Panc1 (cell line): ENCODE measurements at regions not wholly inside any gene's neighbourhood (a gene's known extent, or its start where the extent isn't known, plus 50 kb on each side); places are given as distances from the start of the nearest gene placed in this dataset.

Experiments
- ATAC-seq: fragments of 200-7000 bp; cut with Tn5 transposase; 2 replicates; pipeline ENCODE4 v1.9.1; 2020; ENCODE audit warnings: mild to moderate bottlenecking, moderate library complexity
- BruUV-seq: library from RNA; stranded (reverse); fragments of 400-500 nt; replicated peaks from 2 replicates; lab custom pipeline; 2021; lab: Mats Ljungman, UMichigan
- CTCF ChIA-PET: fragments of 300-600 bp; sonication (Branson Sonifier 250); formaldehyde crosslinking; loops from one replicate; lab custom pipeline; 2022; ENCODE audit warnings: antibody characterized with exemption; lab: Charles Lee
- POLR2A ChIA-PET: fragments of 300-600 bp; sonication (Branson Sonifier 250); formaldehyde crosslinking; loops from one replicate; lab custom pipeline; 2022; ENCODE audit warnings: antibody characterized with exemption; lab: Charles Lee
- DNase-seq: peaks from one replicate; pipeline ENCODE4 v3.0.0-alpha.2; 2010; ENCODE audit warnings: low read depth, low spot score
- H3K27ac ChIP-seq: 2 replicates; pipeline ENCODE4 v1.5.1; 2011; ENCODE audit warnings: mild to moderate bottlenecking, low read length, inconsistent platforms
- H3K27me3 ChIP-seq: fragments of 200-500 bp; sonication (Bioruptor generic); 2 replicates; pipeline ENCODE4 v1.6.0; 2014; ENCODE audit warnings: low read length, inconsistent platforms; ENCODE audit not compliant: control insufficient read depth, insufficient read depth
- H3K36me3 ChIP-seq: fragments of 200-500 bp; sonication (Bioruptor generic); 2 replicates; pipeline ENCODE4 v1.5.1; 2014; ENCODE audit warnings: inconsistent platforms, mild to moderate bottlenecking, low read length, moderate library complexity; ENCODE audit not compliant: control insufficient read depth, insufficient read depth
- H3K4me1 ChIP-seq: 2 replicates; pipeline ENCODE4 v1.5.1; 2011; ENCODE audit warnings: inconsistent platforms, mild to moderate bottlenecking, low read length, moderate library complexity; ENCODE audit not compliant: control insufficient read depth, insufficient read depth
- H3K4me3 ChIP-seq, 2 experiments: 2 replicates each; pipeline ENCODE4 v1.5.1; 2011 to 2012; ENCODE audit warnings: low read depth in 2 of 2, low read length in 2 of 2, mild to moderate bottlenecking in 2 of 2, inconsistent platforms in 1 of 2, moderate library complexity in 1 of 2
- H3K9me3 ChIP-seq: fragments of 200-500 bp; sonication (Bioruptor generic); 2 replicates; pipeline ENCODE4 v1.5.1; 2014; ENCODE audit warnings: low read depth, mild to moderate bottlenecking, inconsistent platforms, low read length, moderate library complexity; ENCODE audit not compliant: control insufficient read depth, insufficient read depth
- CTCF ChIP-seq: fragments of 450-650 bp; IDR thresholded peaks from 2 replicates; pipeline ENCODE4 v1.5.1; 2017; ENCODE audit warnings: mild to moderate bottlenecking
- POLR2AphosphoS5 ChIP-seq: IDR thresholded peaks from 2 replicates; pipeline ENCODE4 v1.6.1; 2012; ENCODE audit warnings: mild to moderate bottlenecking, low read depth, low read length, moderate library complexity
- REST ChIP-seq, 2 experiments: IDR thresholded peaks; 2 replicates each; pipeline ENCODE4 v1.6.1; 2011 to 2012; ENCODE audit warnings: low read depth in 2 of 2, control low read depth in 1 of 2, low read length in 1 of 2, mild to moderate bottlenecking in 1 of 2, moderate library complexity in 1 of 2; ENCODE audit not compliant: insufficient read depth in 1 of 2
- SIN3A ChIP-seq: IDR thresholded peaks from 2 replicates; pipeline ENCODE4 v1.6.1; 2012; ENCODE audit warnings: low read depth, mild to moderate bottlenecking, low read length, moderate library complexity, borderline replicate concordance; ENCODE audit not compliant: insufficient read depth
- TCF7L2 ChIP-seq: IDR thresholded peaks from 2 replicates; pipeline ENCODE4 v1.6.1; 2011; ENCODE audit warnings: mild to moderate bottlenecking, low read depth, low read length, inconsistent platforms
- in situ Hi-C: cut with HindIII; loops from 2 replicates; pipeline ENCODE4 v1.10.0; 2016; ENCODE audit warnings: low sequenced_read_pairs, low pct_unique_long_range_greater_than_20kb
- intact Hi-C: fragments of 100-400 bp; cut with micrococcal nuclease; formaldehyde crosslinking; loops from one replicate; pipeline ENCODE4 v1.10.0; 2022; ENCODE audit not compliant: unreplicated experiment

DNA sequence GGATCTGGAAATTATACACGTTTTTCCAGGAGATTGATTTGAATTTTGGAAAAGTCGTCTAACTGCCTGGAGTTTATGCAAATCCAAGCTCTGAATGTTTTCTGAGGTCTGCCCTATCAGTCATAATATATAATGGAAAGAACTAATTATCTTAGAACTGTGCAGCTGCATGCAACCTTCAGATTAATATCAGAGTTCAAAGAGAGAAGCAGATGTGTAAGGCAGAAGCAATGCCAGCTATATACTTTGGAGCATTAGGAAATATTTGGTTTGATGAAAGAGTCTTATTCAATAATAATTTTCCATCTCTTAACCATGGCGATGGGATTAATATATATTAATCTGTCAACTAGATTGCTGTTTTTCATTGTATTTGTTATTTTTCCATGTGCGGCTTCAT, 500.9 kb downstream of the NEBL start:
- Histone ChIP-seq H3K9me3 (no peaks in the 10 kb centered on the region), H3K36me3 (no peaks in the 10 kb centered on the region), H3K27me3 (no peaks in the 10 kb centered on the region), H3K27ac (no peak overlapping the region), H3K4me3 (no peak overlapping the region), H3K4me1 (no peaks in the 10 kb centered on the region)
- in situ Hi-C loops: no loop called here
- intact Hi-C loops: no loop called here
- no peak for TF ChIP-seq CTCF
- ATAC-seq (no peak), DNase-seq (no peak)
- ChIA-PET POLR2A (no interaction called here), CTCF (no interaction called here)
- BruUV-seq: no TSS peak

GRCh38 chr10:20391629-20392028, 505.5 kb downstream of the NEBL start:
- no peak overlapping the region for H3K4me3 ChIP-seq
- H3K36me3 ChIP-seq: no peaks in the 10 kb centered on the region
- ATAC-seq: no peak
- intact Hi-C loops (no loop called here), in situ Hi-C loops (no loop called here)
- no TSS peak for BruUV-seq
- H3K4me1 ChIP-seq: no peaks in the 10 kb centered on the region
- ChIA-PET POLR2A (no interaction called here), CTCF (no interaction called here)
- H3K27ac ChIP-seq: no peak overlapping the region
- H3K9me3 ChIP-seq: no peaks in the 10 kb centered on the region
- DNase-seq: no peak
- no peak for TF ChIP-seq POLR2AphosphoS5
- no peak for TF ChIP-seq TCF7L2
- no peak for TF ChIP-seq CTCF
- no peak for TF ChIP-seq REST (IDR thresholded peaks at IDR 0.05; ENCODE audit: insufficient read depth in 1 of 2, low read depth in 2 of 2, low read length in 1 of 2)
- TF ChIP-seq SIN3A: no peak
- no peaks in the 10 kb centered on the region for H3K27me3 ChIP-seq

DNA sequence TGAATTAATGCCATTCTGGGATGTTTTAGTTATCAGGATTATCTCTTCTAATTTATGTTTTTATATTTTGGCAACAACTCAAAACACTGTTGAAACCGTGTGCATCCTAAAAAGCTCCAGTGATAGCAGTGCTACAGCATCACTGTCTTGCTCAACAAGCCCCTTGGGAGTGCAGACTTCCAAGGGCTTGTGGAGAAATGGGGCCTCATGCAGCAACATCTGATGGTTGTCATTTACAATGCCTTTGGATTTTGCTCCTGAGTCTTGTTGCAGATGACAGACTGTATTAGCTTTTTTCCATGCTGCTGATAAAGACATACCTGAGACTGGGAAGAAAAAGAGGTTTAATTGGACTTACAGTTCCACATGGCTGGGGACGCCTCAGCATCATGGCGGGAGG, 515.4 kb downstream of the NEBL start:
- CTCF ChIA-PET: no interaction called here

More for the DNA sequence above, 515.4 kb downstream of the NEBL start:
- no TSS peak for BruUV-seq
- TF ChIP-seq CTCF: no peak
- Histone ChIP-seq H3K27me3 (no peaks in the 10 kb centered on the region), H3K27ac (no peak overlapping the region), H3K36me3 (no peaks in the 10 kb centered on the region), H3K4me3 (no peak overlapping the region), H3K9me3 (no peaks in the 10 kb centered on the region), H3K4me1 (no peaks in the 10 kb centered on the region)
- ATAC-seq (no peak), DNase-seq (no peak)
- POLR2A ChIA-PET: no interaction called here
- intact Hi-C loops: no loop called here
- in situ Hi-C loops: no loop called here
